Cerebellar cortex (tissue), 1 donor: ENCODE measurements at regions not wholly inside any gene's neighbourhood (a gene's known extent, or its start where the extent isn't known, plus 50 kb on each side); places are given as distances from the start of the nearest gene placed in this dataset.
"Not testable (repeated sequence)": the region's sequence is repeated elsewhere in the genome, so short reads cannot be mapped to it uniquely, and the experiment has no call there.

Experiments
- DNase-seq: peaks from one replicate; pipeline ENCODE4 v3.0.0-alpha.2; 2015; ENCODE audit warnings: low spot score

GRCh38 chr1:177891809-177892208 is 78.0 kb downstream of the SEC16B start:
- no peak for DNase-seq

GRCh38 chr1:177890479-177890878 is 79.4 kb downstream of the SEC16B start:
- no peak for DNase-seq

GRCh38 chr1:177884479-177885021 is 85.3 kb downstream of the SEC16B start:
- no peak for DNase-seq

GRCh38 chr1:177883581-177883980 is 86.3 kb downstream of the SEC16B start:
- DNase-seq: no peak

GRCh38 chr1:177880339-177880891 is 89.4 kb downstream of the SEC16B start:
- DNase-seq: no peak

- DNase-seq: no peak
Observed at GRCh38 chr1:177877086-177877485, 92.8 kb downstream of the SEC16B start.

- DNase-seq: no peak
Observed at GRCh38 chr1:177873238-177873637, 96.6 kb downstream of the SEC16B start.

GRCh38 chr1:177872308-177872900 is 97.5 kb downstream of the SEC16B start:
- no peak for DNase-seq

- no peak for DNase-seq
Observed at GRCh38 chr1:177871613-177872307, 98.1 kb downstream of the SEC16B start.

- no peak for DNase-seq
Observed at GRCh38 chr1:177869586-177869985, 100.3 kb downstream of the SEC16B start.

- DNase-seq: not testable (repeated sequence)
Observed at GRCh38 chr1:177869011-177869410, 100.8 kb downstream of the SEC16B start.

- no peak for DNase-seq
Observed at GRCh38 chr1:177865807-177866206, 104.1 kb downstream of the SEC16B start.

DNA sequence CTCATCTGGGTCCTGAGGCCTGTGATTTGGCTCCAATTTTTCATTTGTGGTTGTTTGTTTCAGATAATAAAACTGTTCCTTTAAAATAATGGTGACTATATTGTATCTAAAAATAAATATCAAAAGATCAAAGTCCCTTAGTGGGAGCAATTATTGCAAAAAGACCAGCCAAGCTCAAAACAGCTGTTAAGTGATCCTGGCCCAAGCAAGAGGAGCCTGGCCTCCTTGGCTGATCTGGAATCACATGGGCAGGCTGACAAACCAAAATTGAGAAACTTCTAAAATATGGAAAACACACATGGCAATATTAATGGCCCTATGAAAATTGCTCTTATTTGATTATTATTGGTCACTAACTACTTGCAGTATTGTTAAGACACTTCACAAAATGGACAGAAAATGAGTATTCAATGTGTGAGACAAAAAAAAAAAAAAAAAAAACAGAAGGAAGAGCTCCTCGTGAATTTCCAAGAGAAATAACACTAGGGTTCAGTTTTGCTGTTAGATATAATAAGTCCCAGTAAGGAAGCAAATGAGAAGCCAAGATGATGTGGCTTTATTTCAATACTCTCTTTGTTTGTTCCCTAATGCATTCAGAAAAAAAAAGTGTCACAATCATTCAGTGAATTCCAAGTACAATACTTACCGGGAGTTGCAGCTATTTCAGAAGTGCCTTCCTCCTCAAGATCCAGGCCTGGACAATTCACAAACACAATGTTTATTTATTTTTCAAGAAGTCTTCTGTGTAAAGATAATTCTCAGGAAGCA is 105.1 kb downstream of the SEC16B start:
- peak; percentile 0 for DNase-seq

DNA sequence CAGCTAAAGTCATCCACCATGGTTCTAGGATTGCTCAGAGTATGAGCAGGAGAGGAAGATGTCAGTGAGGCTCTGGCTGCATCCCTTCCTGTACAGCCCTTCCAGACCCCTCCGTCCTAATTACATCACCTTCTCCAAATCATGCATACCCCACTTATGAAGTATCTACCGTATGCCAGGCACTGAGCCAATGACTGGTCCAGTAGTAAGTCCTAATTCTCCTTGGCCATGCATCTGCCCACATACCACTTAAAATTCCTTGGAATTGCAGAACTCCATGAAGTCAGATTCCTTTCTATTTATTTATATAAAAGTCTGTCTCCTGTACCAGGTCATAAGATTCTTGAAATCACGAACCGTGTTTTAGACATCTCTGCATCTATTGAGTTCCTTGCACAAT is 106.1 kb downstream of the SEC16B start:
- no peak for DNase-seq

- no peak for DNase-seq
Observed at GRCh38 chr1:177862916-177863315, 106.9 kb downstream of the SEC16B start.

- no peak for DNase-seq
Observed at GRCh38 chr1:177859572-177859971, 110.3 kb downstream of the SEC16B start.

DNA sequence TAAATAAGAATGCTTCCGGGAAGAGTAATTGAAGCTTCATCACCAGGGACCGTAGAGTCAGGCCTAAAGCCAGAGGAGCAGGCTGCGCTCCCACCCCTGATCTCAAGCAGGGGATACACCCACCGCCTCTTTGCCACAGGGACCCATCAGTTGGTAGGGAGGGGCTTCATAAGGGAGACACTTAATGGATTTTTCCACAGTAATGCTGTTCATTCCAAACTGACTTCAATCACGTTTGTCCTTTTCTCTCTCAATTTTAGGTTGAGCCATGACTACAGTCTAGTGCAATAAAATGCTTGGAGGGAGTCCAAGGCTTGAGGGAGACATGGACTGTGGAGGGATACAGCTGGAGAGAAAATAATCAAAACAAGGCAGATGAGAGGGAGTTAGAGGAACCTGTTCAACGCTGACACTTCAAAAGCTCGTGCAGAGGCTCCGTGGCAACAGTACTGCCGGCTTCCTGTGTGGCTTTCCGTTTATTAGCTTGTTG is 111.5 kb downstream of the SEC16B start:
- no peak for DNase-seq

DNA sequence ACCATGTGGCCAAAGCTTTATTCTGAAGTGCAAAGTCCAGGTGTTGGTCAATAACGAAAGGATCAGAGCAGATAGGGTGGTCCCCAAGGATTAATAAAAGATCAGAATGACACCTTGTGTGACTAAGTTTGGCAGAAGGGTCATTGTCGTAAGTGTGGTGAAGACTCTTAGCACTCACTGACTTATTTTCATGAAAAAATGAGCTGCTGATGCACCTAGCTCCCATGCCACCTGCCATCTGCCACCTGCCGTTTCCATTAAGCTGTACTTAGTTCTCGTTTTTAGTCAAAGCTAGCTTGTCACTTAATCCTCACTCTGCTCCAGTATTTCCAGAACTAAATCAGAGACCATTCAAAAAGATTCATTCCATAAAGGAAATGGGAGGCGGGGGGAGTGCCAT is 112.6 kb downstream of the SEC16B start:
- DNase-seq: no peak

GRCh38 chr1:177854951-177855350 is 114.9 kb downstream of the SEC16B start:
- DNase-seq: no peak

- DNase-seq: no peak
Observed at GRCh38 chr1:177849579-177850290, 120.1 kb downstream of the SEC16B start.

DNA sequence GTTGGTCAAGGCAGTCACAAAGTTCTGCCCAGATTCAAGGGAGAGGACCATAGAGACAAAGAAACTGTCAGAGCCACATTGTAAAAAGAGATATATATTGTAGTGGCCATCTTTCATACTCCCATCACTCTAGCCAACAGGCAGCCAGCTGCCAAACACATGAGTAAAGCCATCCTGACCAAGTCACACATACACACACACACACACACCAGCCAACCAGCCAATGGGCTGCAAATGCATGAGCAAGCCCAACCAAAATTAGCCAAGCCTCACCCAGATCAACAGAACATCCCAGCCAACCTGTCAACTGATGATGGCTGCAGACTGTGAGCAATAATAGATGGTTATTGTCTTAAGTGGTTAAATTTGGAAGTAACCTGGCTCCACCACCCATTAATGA is 120.7 kb downstream of the SEC16B start:
- DNase-seq: no peak

GRCh38 chr1:177848577-177848976 is 121.3 kb downstream of the SEC16B start:
- DNase-seq: no peak
